HepG2 (cell line): ENCODE measurements at regions not wholly inside any gene's neighbourhood (a gene's known extent, or its start where the extent isn't known, plus 50 kb on each side); places are given as distances from the start of the nearest gene placed in this dataset.

Experiments
- ATAC-seq: fragments of 200-7000 bp; cut with Tn5 transposase; 3 replicates; pipeline ENCODE4 v1.9.1; 2020; ENCODE audit warnings: mild to moderate bottlenecking, moderate library complexity
- BruUV-seq: library from RNA; stranded (reverse); fragments of 400-500 nt; replicated peaks from 2 replicates; lab custom pipeline; 2021; lab: Mats Ljungman, UMichigan
- CTCF ChIA-PET: fragments of 300-600 bp; formaldehyde crosslinking; extraction: SDS; loops from one replicate; lab custom pipeline; 2021; ENCODE audit warnings: low total read pairs, inconsistent platforms, low intra/inter-chr PET ratio; lab: Yijun Ruan, JAX
- POLR2A ChIA-PET: fragments of 350-600 bp; sonication (Branson Sonifier 250); formaldehyde crosslinking; loops from one replicate; lab custom pipeline; 2020; ENCODE audit warnings: antibody characterized with exemption, inconsistent platforms; lab: Yijun Ruan, JAX
- DNase-seq: peaks from one replicate; pipeline ENCODE4 v3.0.0-alpha.2; 2015; ENCODE audit warnings: low spot score
- FAIRE-seq: peaks from 3 replicates; lab custom pipeline; 2011; peaks lifted over from hg19 to GRCh38; lab: Jason Lieb, UNC
- H2AFZ ChIP-seq: one replicate; pipeline ENCODE4 v1.6.1; 2011; ENCODE audit warnings: low read length, inconsistent platforms
- H3K27ac ChIP-seq: fragments of 300-600 bp; 3 replicates; pipeline ENCODE4 v1.8.0; 2011; ENCODE audit warnings: mixed run types, mild to moderate bottlenecking, mixed read lengths, low read length, inconsistent platforms; ENCODE audit not compliant: insufficient read depth; ENCODE audit errors: extremely low read length
- H3K27me3 ChIP-seq, 2 experiments: fragments of 200-600 bp in 1 of 2; 2 replicates in 1 of 2; 3 replicates in 1 of 2; pipeline versions ENCODE4 v1.6.0 to v1.8.0; 2011; ENCODE audit warnings: low read length in 2 of 2, mild to moderate bottlenecking in 2 of 2, moderate library complexity in 2 of 2, inconsistent platforms in 1 of 2; ENCODE audit not compliant: insufficient read depth in 2 of 2, control insufficient read depth in 1 of 2
- H3K36me3 ChIP-seq, 2 experiments: fragments of 200-600 bp in 1 of 2; replicated peaks in 1 of 2; 2 replicates in 1 of 2; 3 replicates in 1 of 2; pipeline versions ENCODE4 v1.5.1 to v1.8.0; 2011; ENCODE audit warnings: low read length in 2 of 2, inconsistent platforms in 1 of 2; ENCODE audit not compliant: insufficient read depth in 2 of 2, control insufficient read depth in 1 of 2
- H3K4me1 ChIP-seq: 2 replicates; pipeline ENCODE4 v1.5.1; 2012; ENCODE audit warnings: low read length, inconsistent platforms; ENCODE audit not compliant: insufficient read depth
- H3K4me2 ChIP-seq: 2 replicates; pipeline ENCODE4 v1.6.0; 2011; ENCODE audit warnings: low read depth, low read length, inconsistent platforms
- H3K4me3 ChIP-seq, 3 experiments: fragments of 200-600 bp in 1 of 3; sonication (generic), shearing (Covaris generic) in 1 of 3; replicated peaks in 1 of 3; 2 replicates each; pipeline ENCODE4 v1.5.1; 2011 to 2016; ENCODE audit warnings: low read length in 3 of 3, inconsistent platforms in 2 of 3, low read depth in 2 of 3, mild to moderate bottlenecking in 2 of 3, control low read depth in 1 of 3, mixed read lengths in 1 of 3; ENCODE audit not compliant: insufficient read depth in 1 of 3
- H3K79me2 ChIP-seq: one replicate; pipeline ENCODE4 v1.6.1; 2011; ENCODE audit warnings: low read length, inconsistent platforms; ENCODE audit not compliant: insufficient read depth
- H3K9ac ChIP-seq: 2 replicates; pipeline ENCODE4 v1.6.0; 2011; ENCODE audit warnings: mild to moderate bottlenecking, low read depth, low read length, inconsistent platforms; ENCODE audit not compliant: insufficient read depth
- H3K9me3 ChIP-seq: 2 replicates; pipeline ENCODE4 v1.5.1; 2012; ENCODE audit warnings: mild to moderate bottlenecking, low read length
- H4K20me1 ChIP-seq: 2 replicates; pipeline ENCODE4 v1.6.0; 2011; ENCODE audit warnings: inconsistent platforms, mild to moderate bottlenecking, low read length, moderate library complexity; ENCODE audit not compliant: insufficient read depth
- GTF2F1 ChIP-seq: fragments of 150-350 bp; IDR thresholded peaks from 2 replicates; pipeline ENCODE4 v1.6.1; 2014; ENCODE audit warnings: low read length
- MTF2 ChIP-seq: sonication (generic); formaldehyde crosslinking; IDR thresholded peaks from 2 replicates; pipeline ENCODE4 v1.5.0; 2020; ENCODE audit warnings: missing genetic modification reagents, borderline replicate concordance
- NR1H2 ChIP-seq: sonication (generic); formaldehyde crosslinking; IDR thresholded peaks from 2 replicates; pipeline ENCODE4 v1.8.1; 2022; ENCODE audit warnings: low read depth, missing genetic modification reagents, borderline replicate concordance
- SMARCE1 ChIP-seq: fragments of 450-650 bp; IDR thresholded peaks from 2 replicates; pipeline ENCODE4 v1.6.1; 2017; ENCODE audit warnings: borderline replicate concordance
- ZBTB34 ChIP-seq: sonication (generic); formaldehyde crosslinking; IDR thresholded peaks from 2 replicates; pipeline ENCODE4 v1.8.0; 2022; ENCODE audit warnings: mild to moderate bottlenecking, missing genetic modification reagents
- ZBTB39 ChIP-seq: sonication (generic); formaldehyde crosslinking; IDR thresholded peaks from 2 replicates; pipeline ENCODE4 v1.5.0; 2020; ENCODE audit warnings: missing genetic modification reagents
- ZKSCAN1 ChIP-seq: fragments of 150-350 bp; IDR thresholded peaks from 2 replicates; pipeline ENCODE4 v1.6.1; 2014; ENCODE audit warnings: low read length
- ZNF17 ChIP-seq: sonication (generic); formaldehyde crosslinking; IDR thresholded peaks from 2 replicates; pipeline ENCODE4 v1.5.0; 2020; ENCODE audit warnings: mild to moderate bottlenecking, missing genetic modification reagents
- ZNF451 ChIP-seq: sonication (generic); formaldehyde crosslinking; IDR thresholded peaks from 2 replicates; pipeline ENCODE4 v1.5.0; 2020; ENCODE audit warnings: mild to moderate bottlenecking, missing genetic modification reagents
- ZNF468 ChIP-seq: sonication (generic); formaldehyde crosslinking; IDR thresholded peaks from 2 replicates; pipeline ENCODE4 v1.8.0; 2022; ENCODE audit warnings: mild to moderate bottlenecking, moderate library complexity, missing genetic modification reagents
- ZNF574 ChIP-seq: sonication (generic); formaldehyde crosslinking; IDR thresholded peaks from 2 replicates; pipeline ENCODE4 v1.4.0; 2020; ENCODE audit warnings: missing genetic modification reagents
- ZNF629 ChIP-seq: sonication (generic); formaldehyde crosslinking; conservative IDR thresholded peaks from 2 replicates; pipeline ENCODE4 v1.5.0; 2020; ENCODE audit warnings: missing genetic modification reagents
- ZNF709 ChIP-seq: sonication (generic); formaldehyde crosslinking; IDR thresholded peaks from 2 replicates; pipeline ENCODE4 v1.5.0; 2020; ENCODE audit warnings: mild to moderate bottlenecking, missing genetic modification reagents
- WGBS: methylation state at CpG from one replicate; pipeline ENCODE4 v1.1.6; 2017; ENCODE audit warnings: low lambda C conversion rate; 5-methylcytosine and 5-hydroxymethylcytosine counted together
- in situ Hi-C: cut with HindIII; loops from 2 replicates; pipeline ENCODE4 v1.10.0; 2017; ENCODE audit warnings: low pct_unique_long_range_greater_than_20kb; ENCODE audit not compliant: extremely low pct_ligation_motif_present
- intact Hi-C: fragments of 100-400 bp; cut with micrococcal nuclease; formaldehyde crosslinking; loops from one replicate; pipeline ENCODE4 v1.10.0; 2022; ENCODE audit not compliant: unreplicated experiment
- TF ChIP-seq, protein P1 (sequence below): sonication (generic); formaldehyde crosslinking; IDR thresholded peaks from 2 replicates; pipeline ENCODE4 v1.5.1; 2020; ENCODE audit warnings: mild to moderate bottlenecking, missing genetic modification reagents
- TF ChIP-seq, protein P2 (sequence below): sonication (generic); formaldehyde crosslinking; IDR thresholded peaks from 2 replicates; pipeline ENCODE4 v1.5.1; 2020; ENCODE audit warnings: mild to moderate bottlenecking, missing genetic modification reagents, moderate library complexity

GRCh38 chr2:16067444-16067843 lies 127.1 kb downstream of the MYCN start:
- Histone ChIP-seq H2AFZ (no peak overlapping the region), H3K27me3 (no peaks in the 10 kb centered on the region), H3K4me2 (peak overlapping the region; percentile 72), H3K4me1 (peaks cover 67% of the 10 kb centered on the region), H3K79me2 (no peaks in the 10 kb centered on the region), H4K20me1 (no peaks in the 10 kb centered on the region), H3K27ac (no peak overlapping the region), H3K9me3 (peaks cover 25% of the 10 kb centered on the region), H3K36me3 (no peaks in the 10 kb centered on the region), H3K9ac (no peak overlapping the region), H3K4me3 (no peak overlapping the region)
- BruUV-seq: no TSS peak
- FAIRE-seq (no peak), DNase-seq (no peak), ATAC-seq (no peak)
- in situ Hi-C loops (no loop called here), intact Hi-C loops (no loop called here)
- ChIA-PET POLR2A (interaction anchor here (1.2 to 3.7 kb wide), 3 partner anchors 10 to 26 kb away, joined by 6 to 20 read pairs (median 6); no protein-coding TSS in a partner anchor), CTCF (no interaction called here)
- WGBS: 70% methylated on average over 5 of the region's 5 CpGs
- TF ChIP-seq ZNF468 (CRISPR knock-in tag) (no peak), ZKSCAN1 (peak; percentile 35; the same call in 1 of the 2 replicates), GTF2F1 (no peak), ZNF574 (CRISPR knock-in tag) (no peak), SMARCE1 (no peak), ZNF629 (CRISPR knock-in tag) (no peak), ZNF17 (CRISPR knock-in tag) (no peak), MTF2 (CRISPR knock-in tag) (no peak), ZNF709 (no peak), ZNF451 (CRISPR knock-in tag) (no peak), ZBTB39 (CRISPR knock-in tag) (no peak), ZBTB34 (CRISPR knock-in tag) (no peak), NR1H2 (no peak)
- TF ChIP-seq, protein P1, sequence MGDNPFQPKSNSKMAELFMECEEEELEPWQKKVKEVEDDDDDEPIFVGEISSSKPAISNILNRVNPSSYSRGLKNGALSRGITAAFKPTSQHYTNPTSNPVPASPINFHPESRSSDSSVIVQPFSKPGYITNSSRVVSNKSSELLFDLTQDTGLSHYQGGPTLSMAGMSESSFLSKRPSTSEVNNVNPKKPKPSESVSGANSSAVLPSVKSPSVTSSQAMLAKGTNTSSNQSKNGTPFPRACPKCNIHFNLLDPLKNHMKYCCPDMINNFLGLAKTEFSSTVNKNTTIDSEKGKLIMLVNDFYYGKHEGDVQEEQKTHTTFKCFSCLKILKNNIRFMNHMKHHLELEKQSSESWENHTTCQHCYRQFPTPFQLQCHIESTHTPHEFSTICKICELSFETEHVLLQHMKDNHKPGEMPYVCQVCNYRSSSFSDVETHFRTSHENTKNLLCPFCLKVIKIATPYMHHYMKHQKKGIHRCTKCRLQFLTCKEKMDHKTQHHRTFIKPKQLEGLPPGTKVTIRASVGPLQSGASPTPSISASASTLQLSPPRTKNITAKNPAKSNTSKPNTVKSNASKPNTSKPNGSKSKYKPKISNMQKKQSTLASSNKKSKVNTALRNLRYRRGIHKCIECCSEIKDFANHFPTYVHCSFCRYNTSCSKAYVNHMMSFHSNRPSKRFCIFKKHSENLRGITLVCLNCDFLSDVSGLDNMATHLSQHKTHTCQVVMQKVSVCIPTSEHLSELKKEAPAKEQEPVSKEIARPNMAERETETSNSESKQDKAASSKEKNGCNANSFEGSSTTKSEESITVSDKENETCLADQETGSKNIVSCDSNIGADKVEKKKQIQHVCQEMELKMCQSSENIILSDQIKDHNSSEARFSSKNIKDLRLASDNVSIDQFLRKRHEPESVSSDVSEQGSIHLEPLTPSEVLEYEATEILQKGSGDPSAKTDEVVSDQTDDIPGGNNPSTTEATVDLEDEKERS: no peak
- TF ChIP-seq, protein P2, sequence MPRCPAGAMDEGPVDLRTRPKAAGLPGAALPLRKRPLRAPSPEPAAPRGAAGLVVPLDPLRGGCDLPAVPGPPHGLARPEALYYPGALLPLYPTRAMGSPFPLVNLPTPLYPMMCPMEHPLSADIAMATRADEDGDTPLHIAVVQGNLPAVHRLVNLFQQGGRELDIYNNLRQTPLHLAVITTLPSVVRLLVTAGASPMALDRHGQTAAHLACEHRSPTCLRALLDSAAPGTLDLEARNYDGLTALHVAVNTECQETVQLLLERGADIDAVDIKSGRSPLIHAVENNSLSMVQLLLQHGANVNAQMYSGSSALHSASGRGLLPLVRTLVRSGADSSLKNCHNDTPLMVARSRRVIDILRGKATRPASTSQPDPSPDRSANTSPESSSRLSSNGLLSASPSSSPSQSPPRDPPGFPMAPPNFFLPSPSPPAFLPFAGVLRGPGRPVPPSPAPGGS (CRISPR knock-in tag): no peak
